ENCODE measurements at regions not wholly inside any gene's neighbourhood (a gene's known extent, or its start where the extent isn't known, plus 50 kb on each side); places are given as distances from the start of the nearest gene placed in this dataset.

- TF ChIP-seq ZNF556 (CRISPR knock-in tag; IDR thresholded peaks at IDR 0.05; ENCODE audit: borderline replicate concordance) (no peak), MTERF4 (CRISPR knock-in tag; IDR thresholded peaks at IDR 0.05) (no peak)
Measured at GRCh38 chr5:153130296-153130695, 360.2 kb upstream of the GRIA1 start (continued).

GRCh38 chr5:153135411-153135810 is 355.1 kb upstream of the GRIA1 start:
- Histone ChIP-seq H3K4me3 (replicated peaks in 1 of 3; ENCODE audit: insufficient read depth in 1 of 3, low read depth in 2 of 3, low read length in 3 of 3) (no peak overlapping the region), H3K4me2 (ENCODE audit: low read depth, low read length) (no peak overlapping the region), H3K27ac (ENCODE audit: extremely low read length, insufficient read depth, low read length) (no peak overlapping the region), H4K20me1 (ENCODE audit: insufficient read depth, low read length) (no peaks in the 10 kb centered on the region), H3K4me1 (ENCODE audit: insufficient read depth, low read length) (no peaks in the 10 kb centered on the region), H3K9ac (ENCODE audit: insufficient read depth, low read depth, low read length) (no peak overlapping the region), H3K9me3 (ENCODE audit: low read length) (peaks cover 77% of the 10 kb centered on the region), H2AFZ (ENCODE audit: low read length) (no peak overlapping the region), H3K36me3 (replicated peaks in 1 of 2; ENCODE audit: control insufficient read depth in 1 of 2, insufficient read depth in 2 of 2, low read length in 2 of 2) (no peaks in the 10 kb centered on the region), H3K27me3 (ENCODE audit: control insufficient read depth in 1 of 2, insufficient read depth in 2 of 2, low read length in 2 of 2) (no peaks in the 10 kb centered on the region), H3K79me2 (ENCODE audit: insufficient read depth, low read length) (no peaks in the 10 kb centered on the region)
- DNase-seq (ENCODE audit: low spot score) (no peak), FAIRE-seq (no peak), ATAC-seq (no peak)
- WGBS (ENCODE audit: low lambda C conversion rate) = 0% methylated on average over 4 of the region's 4 CpGs
- ChIA-PET POLR2A (no interaction called here), CTCF (ENCODE audit: low intra/inter-chr PET ratio, low total read pairs) (no interaction called here)
- BruUV-seq (replicated peaks) = no TSS peak
- in situ Hi-C loops (cut with HindIII; ENCODE audit: extremely low pct_ligation_motif_present, low pct_unique_long_range_greater_than_20kb) (loop anchor here (25.0 kb wide), 1 partner anchor 573 kb away; no protein-coding TSS in a partner anchor), intact Hi-C loops (cut with micrococcal nuclease; ENCODE audit: unreplicated experiment) (no loop called here)
- TF ChIP-seq TFE3 (CRISPR knock-in tag; IDR thresholded peaks at IDR 0.05) = no peak
- TF ChIP-seq ZNF501 (CRISPR knock-in tag; IDR thresholded peaks at IDR 0.05) = no peak
- no peak for TF ChIP-seq KMT2A (CRISPR knock-in tag; IDR thresholded peaks at IDR 0.05)
- no peak for TF ChIP-seq ZNF136 (CRISPR knock-in tag; IDR thresholded peaks at IDR 0.05; ENCODE audit: low read depth)
- no peak for TF ChIP-seq ZNF142 (CRISPR knock-in tag; IDR thresholded peaks at IDR 0.05)
- TF ChIP-seq NR0B2 (CRISPR knock-in tag; IDR thresholded peaks at IDR 0.05) = no peak
- TF ChIP-seq JUND (CRISPR knock-in tag; IDR thresholded peaks at IDR 0.05) = no peak
- TF ChIP-seq CTCF (CRISPR knock-in tag; IDR thresholded peaks at IDR 0.05) = no peak
- no peak for TF ChIP-seq DMAP1 (CRISPR knock-in tag; IDR thresholded peaks at IDR 0.05)
- no peak for TF ChIP-seq HNRNPK (IDR thresholded peaks at IDR 0.05; ENCODE audit: low read depth, low read length, poor library complexity, severe bottlenecking)
